ENCODE measurements at regions not wholly inside any gene's neighbourhood (a gene's known extent, or its start where the extent isn't known, plus 50 kb on each side); places are given as distances from the start of the nearest gene placed in this dataset.

GRCh38 chrX:39002466-39002865 lies 201.2 kb downstream of the MID1IP1 start:
- H2AFZ ChIP-seq (ENCODE audit: control insufficient read depth, low read length): no peak overlapping the region
- no peak overlapping the region for H3K9ac ChIP-seq (ENCODE audit: control insufficient read depth, extremely low read depth, insufficient read depth, low read length)
- H3K9me1 ChIP-seq (ENCODE audit: control insufficient read depth, extremely low read depth, insufficient read depth, low read length): no peaks in the 10 kb centered on the region
- TF ChIP-seq EZH2 (IDR thresholded peaks at IDR 0.05; ENCODE audit: low read length) (no peak), CTCF (optimal IDR thresholded peaks at IDR 0.05 in 1 of 3, IDR thresholded peaks at IDR 0.05 in 1 of 3, conservative IDR thresholded peaks at IDR 0.05 in 1 of 3; ENCODE audit: extremely low read depth in 1 of 3, insufficient read depth in 2 of 3, low read length in 3 of 3) (no peak)
- H3K4me2 ChIP-seq (ENCODE audit: control insufficient read depth, extremely low read depth, insufficient read depth, low read depth, low read length): no peak overlapping the region
- H3K36me3 ChIP-seq (ENCODE audit: control insufficient read depth in 2 of 2, extremely low read depth in 1 of 2, insufficient read depth in 2 of 2, low read length in 2 of 2): no peaks in the 10 kb centered on the region
- no peaks in the 10 kb centered on the region for H3K9me3 ChIP-seq (ENCODE audit: control insufficient read depth, low read depth, low read length)
- FAIRE-seq: no peak
- H3K27me3 ChIP-seq (ENCODE audit: control insufficient read depth, extremely low read depth, insufficient read depth, low read length): no peaks in the 10 kb centered on the region
- no peaks in the 10 kb centered on the region for H3K79me2 ChIP-seq (ENCODE audit: control insufficient read depth, insufficient read depth, low read length)
- dilution Hi-C loops (cut with MboI; ENCODE audit: extremely low pct_ligation_motif_present, low sequenced_read_pairs): no loop called here
- no peak for DNase-seq (ENCODE audit: low read depth, low spot score)
- H4K20me1 ChIP-seq (ENCODE audit: control insufficient read depth, extremely low read depth, insufficient read depth, low read length): no peaks in the 10 kb centered on the region
- H3K4me3 ChIP-seq (ENCODE audit: control insufficient read depth in 2 of 3, extremely low read depth in 1 of 3, insufficient read depth in 2 of 3, low read depth in 1 of 3, low read length in 3 of 3): no peak overlapping the region
- H3K27ac ChIP-seq (ENCODE audit: control insufficient read depth, insufficient read depth, low read length): no peak overlapping the region
- no peaks in the 10 kb centered on the region for H3K4me1 ChIP-seq (ENCODE audit: control insufficient read depth, extremely low read depth, insufficient read depth, low read length)

- Histone ChIP-seq H3K9me3 (ENCODE audit: control insufficient read depth, low read depth, low read length) (no peaks in the 10 kb centered on the region), H4K20me1 (ENCODE audit: control insufficient read depth, extremely low read depth, insufficient read depth, low read length) (no peaks in the 10 kb centered on the region), H3K79me2 (ENCODE audit: control insufficient read depth, insufficient read depth, low read length) (no peaks in the 10 kb centered on the region), H3K36me3 (ENCODE audit: control insufficient read depth in 2 of 2, extremely low read depth in 1 of 2, insufficient read depth in 2 of 2, low read length in 2 of 2) (no peaks in the 10 kb centered on the region), H3K4me1 (ENCODE audit: control insufficient read depth, extremely low read depth, insufficient read depth, low read length) (peaks cover 4% of the 10 kb centered on the region), H3K27ac (ENCODE audit: control insufficient read depth, insufficient read depth, low read length) (no peak overlapping the region), H3K9me1 (ENCODE audit: control insufficient read depth, extremely low read depth, insufficient read depth, low read length) (no peaks in the 10 kb centered on the region), H3K9ac (ENCODE audit: control insufficient read depth, extremely low read depth, insufficient read depth, low read length) (no peak overlapping the region), H3K4me3 (ENCODE audit: control insufficient read depth in 2 of 3, extremely low read depth in 1 of 3, insufficient read depth in 2 of 3, low read depth in 1 of 3, low read length in 3 of 3) (no peak overlapping the region), H3K27me3 (ENCODE audit: control insufficient read depth, extremely low read depth, insufficient read depth, low read length) (no peaks in the 10 kb centered on the region), H3K4me2 (ENCODE audit: control insufficient read depth, extremely low read depth, insufficient read depth, low read depth, low read length) (no peak overlapping the region), H2AFZ (ENCODE audit: control insufficient read depth, low read length) (no peak overlapping the region)
- TF ChIP-seq EZH2 (IDR thresholded peaks at IDR 0.05; ENCODE audit: low read length): no peak
- TF ChIP-seq CTCF (optimal IDR thresholded peaks at IDR 0.05 in 1 of 3, IDR thresholded peaks at IDR 0.05 in 1 of 3, conservative IDR thresholded peaks at IDR 0.05 in 1 of 3; ENCODE audit: extremely low read depth in 1 of 3, insufficient read depth in 2 of 3, low read length in 3 of 3): no peak
- DNase-seq (ENCODE audit: low read depth, low spot score) (no peak), FAIRE-seq (no peak)
- dilution Hi-C loops (cut with MboI; ENCODE audit: extremely low pct_ligation_motif_present, low sequenced_read_pairs): no loop called here
Observed at GRCh38 chrX:39008549-39008948, 207.3 kb downstream of the MID1IP1 start.

Data from keratinocyte (primary cell).